A549 (cell line): ENCODE measurements at regions not wholly inside any gene's neighbourhood (a gene's known extent, or its start where the extent isn't known, plus 50 kb on each side); places are given as distances from the start of the nearest gene placed in this dataset.

ENCODE experiments used
- ATAC-seq, 2 experiments: fragments of 200-7000 bp in 1 of 2; fragments of >200 bp in 1 of 2; cut with Nextera tagmentation in 1 of 2; cut with Tn5 transposase in 1 of 2; 3 replicates each; pipeline versions ENCODE4 v1.8.0 to v1.9.1; 2018 to 2020; ENCODE audit warnings: mild to moderate bottlenecking in 1 of 2, moderate library complexity in 1 of 2
- CTCF ChIA-PET: fragments of 300-600 bp; sonication (Branson Sonifier 250); formaldehyde crosslinking; extraction: SDS; loops from one replicate; lab custom pipeline; 2021; ENCODE audit warnings: antibody characterized with exemption, inconsistent platforms; lab: Yijun Ruan, JAX
- POLR2A ChIA-PET: fragments of 350-600 bp; formaldehyde crosslinking; extraction: SDS; loops from one replicate; lab custom pipeline; 2021; ENCODE audit warnings: antibody characterized with exemption, inconsistent platforms; lab: Yijun Ruan, JAX
- DNase-seq, 2 experiments: peaks; one replicate each; pipeline versions ENCODE4 v3.0.0 to v3.0.0-alpha.2; 2011 to 2016; ENCODE audit warnings: low read depth in 1 of 2, low spot score in 1 of 2
- FAIRE-seq: peaks from 2 replicates; lab custom pipeline; 2011; peaks lifted over from hg19 to GRCh38; lab: Jason Lieb, UNC
- H3K27ac ChIP-seq, 2 experiments: fragments of >200 bp; sonication (Bioruptor Twin); formaldehyde crosslinking; 3 replicates each; pipeline ENCODE4 v1.5.1; 2016 to 2017
- H3K4me1 ChIP-seq: fragments of >200 bp; sonication (Bioruptor Twin); formaldehyde crosslinking; 3 replicates; pipeline ENCODE4 v1.6.1; 2016
- H3K4me2 ChIP-seq: fragments of >200 bp; sonication (Bioruptor Twin); formaldehyde crosslinking; 3 replicates; pipeline ENCODE4 v1.6.1; 2016
- H3K4me3 ChIP-seq: fragments of >200 bp; sonication (Bioruptor Twin); formaldehyde crosslinking; 3 replicates; pipeline ENCODE4 v1.5.1; 2016
- H3K9me3 ChIP-seq: fragments of >200 bp; sonication (Bioruptor Twin); formaldehyde crosslinking; 3 replicates; pipeline ENCODE4 v1.6.1; 2016
- CHD4 ChIP-seq: fragments of 200-600 bp; sonication (generic); IDR thresholded peaks from 2 replicates; pipeline ENCODE4 v1.6.1; 2016; ENCODE audit warnings: antibody characterized with exemption, mild to moderate bottlenecking, borderline replicate concordance
- EHMT2 ChIP-seq: fragments of 200-600 bp; sonication (generic); IDR thresholded peaks from 2 replicates; pipeline ENCODE4 v1.6.1; 2016; ENCODE audit warnings: antibody characterized with exemption, low read depth, mild to moderate bottlenecking, moderate library complexity
- ESRRA ChIP-seq: fragments of 150-350 bp; IDR thresholded peaks from 2 replicates; pipeline ENCODE4 v1.6.1; 2014; ENCODE audit warnings: mild to moderate bottlenecking, low read length, borderline replicate concordance
- GATA3 ChIP-seq: IDR thresholded peaks from 2 replicates; pipeline ENCODE4 v1.6.1; 2012; ENCODE audit warnings: borderline replicate concordance
- HOXA7 ChIP-seq: fragments of 250-450 bp; sonication (Bioruptor Pico); IDR thresholded peaks from 2 replicates; pipeline ENCODE4 v1.5.0; 2020; ENCODE audit warnings: mild to moderate bottlenecking, moderate library complexity
- HOXB13 ChIP-seq: fragments of 250-450 bp; sonication (Bioruptor Pico); IDR thresholded peaks from 2 replicates; pipeline ENCODE4 v1.5.0; 2020; ENCODE audit warnings: low read depth, mild to moderate bottlenecking, moderate library complexity
- JUNB ChIP-seq: fragments of >200 bp; sonication (Bioruptor Twin); formaldehyde crosslinking; IDR thresholded peaks from 2 replicates; pipeline ENCODE4 v1.6.1; 2016
- NPAS2 ChIP-seq: fragments of 250-450 bp; sonication (Bioruptor Pico); IDR thresholded peaks from 2 replicates; pipeline ENCODE4 v1.8.0; 2022; ENCODE audit warnings: mild to moderate bottlenecking, moderate library complexity, borderline replicate concordance
- PHF8 ChIP-seq: fragments of 200-600 bp; sonication (generic); IDR thresholded peaks from 2 replicates; pipeline ENCODE4 v1.6.1; 2016; ENCODE audit warnings: low read depth, mild to moderate bottlenecking, antibody characterized with exemption, moderate library complexity, borderline replicate concordance
- POLR2A ChIP-seq: IDR thresholded peaks from 2 replicates; pipeline ENCODE4 v1.6.1; 2012; ENCODE audit warnings: mild to moderate bottlenecking, low read length
- RAD21 ChIP-seq, 2 experiments: fragments of >200 bp in 1 of 2; sonication (Bioruptor Twin) in 1 of 2; formaldehyde crosslinking in 1 of 2; IDR thresholded peaks in 1 of 2; conservative IDR thresholded peaks in 1 of 2; 2 replicates in 1 of 2; 3 replicates in 1 of 2; pipeline ENCODE4 v1.6.1; 2012 to 2018; ENCODE audit warnings: inconsistent platforms in 1 of 2
- RARB ChIP-seq: fragments of 250-450 bp; sonication (Bioruptor Pico); IDR thresholded peaks from 2 replicates; pipeline ENCODE4 v1.8.0; 2021; ENCODE audit warnings: mild to moderate bottlenecking, moderate library complexity
- RNF2 ChIP-seq: fragments of 200-600 bp; sonication (generic); IDR thresholded peaks from 2 replicates; pipeline ENCODE4 v1.6.1; 2016; ENCODE audit warnings: low read depth, mild to moderate bottlenecking, antibody characterized with exemption, moderate library complexity, borderline replicate concordance
- TP53 ChIP-seq: fragments of 250-450 bp; sonication (Bioruptor Pico); IDR thresholded peaks from 2 replicates; pipeline ENCODE4 v1.5.0; 2021; ENCODE audit warnings: mild to moderate bottlenecking, moderate library complexity
- ZSCAN20 ChIP-seq: fragments of 250-450 bp; sonication (Bioruptor Pico); IDR thresholded peaks from 2 replicates; pipeline ENCODE4 v1.8.0; 2022; ENCODE audit warnings: mild to moderate bottlenecking, moderate library complexity
- WGBS: methylation state at CpG from one replicate; pipeline ENCODE4 v1.1.6; 2017; ENCODE audit errors: missing lambda C conversion rate; 5-methylcytosine and 5-hydroxymethylcytosine counted together
- TF ChIP-seq, protein P1 (sequence below): fragments of 200-600 bp; sonication (generic); IDR thresholded peaks from 2 replicates; pipeline ENCODE4 v1.6.1; 2016; ENCODE audit warnings: antibody characterized with exemption, mild to moderate bottlenecking, moderate library complexity
- TF ChIP-seq, protein P2 (sequence below): IDR thresholded peaks from 2 replicates; pipeline ENCODE4 v1.6.1; 2012
- TF ChIP-seq, protein P3 (sequence below): fragments of >200 bp; sonication (Bioruptor Twin); formaldehyde crosslinking; IDR thresholded peaks from 3 replicates; pipeline ENCODE4 v1.6.1; 2016
- TF ChIP-seq, protein P4 (sequence below): fragments of 150-350 bp; IDR thresholded peaks from 2 replicates; pipeline ENCODE4 v1.6.1; 2014; ENCODE audit warnings: low read depth, mild to moderate bottlenecking, low read length

DNA sequence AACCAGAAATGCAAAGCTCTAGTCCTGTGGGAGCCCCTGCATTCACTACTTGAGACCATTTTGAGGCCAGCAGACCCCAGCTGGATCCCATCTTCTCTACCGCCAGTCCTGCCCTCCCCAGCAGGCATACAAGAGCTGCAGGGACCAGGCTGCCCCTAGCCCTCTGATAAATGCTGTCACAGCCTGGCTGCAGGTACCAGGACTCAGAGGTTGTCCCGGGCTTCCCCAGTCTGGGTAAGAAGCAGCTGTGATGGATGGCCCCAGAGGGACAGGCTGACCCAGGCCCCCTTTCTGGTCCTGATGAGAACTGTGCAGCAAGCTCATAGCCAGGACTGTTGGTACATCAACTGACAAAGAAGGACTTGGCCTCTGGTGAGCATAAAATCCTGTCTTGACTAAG, 132.9 kb upstream of the APCDD1 start:
- ATAC-seq = no peak
- FAIRE-seq = no peak
- Histone ChIP-seq H3K27ac (no peak overlapping the region), H3K9me3 (no peaks in the 10 kb centered on the region), H3K4me2 (no peak overlapping the region), H3K4me1 (no peaks in the 10 kb centered on the region), H3K4me3 (no peak overlapping the region)
- CTCF ChIA-PET = interaction anchor here (1.2 kb wide), 1 partner anchor 9 kb away, joined by 3 read pairs; no protein-coding TSS in a partner anchor
- 40% methylated on average over 2 of the region's 2 CpGs for WGBS
- POLR2A ChIA-PET = interaction anchor here (0.6 kb wide), 1 partner anchor 451 kb away, joined by 3 read pairs; no protein-coding TSS in a partner anchor
- DNase-seq = no peak
- TF ChIP-seq HOXB13 (CRISPR knock-in tag) = no peak

DNA sequence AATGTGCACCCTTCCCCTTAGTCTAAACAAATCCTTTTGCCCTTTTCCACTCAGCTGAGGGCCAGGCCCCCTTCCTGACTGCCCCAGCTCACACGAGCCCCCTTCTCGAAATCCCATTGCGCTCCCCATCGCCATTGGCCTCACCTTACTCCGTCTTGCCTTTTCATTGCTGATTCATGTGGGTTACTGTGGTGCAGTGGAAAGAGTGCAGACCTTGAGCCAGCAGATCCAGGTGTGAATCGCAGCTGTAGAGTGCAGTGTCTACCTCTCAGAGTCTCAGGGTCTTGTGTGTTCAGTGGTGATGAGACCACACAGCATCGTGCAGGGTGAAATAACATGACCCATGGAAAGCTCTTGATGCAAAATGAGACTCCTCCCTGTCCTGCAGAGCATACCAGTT, 132.4 kb upstream of the APCDD1 start:
- ATAC-seq = no peak
- TF ChIP-seq ESRRA = no peak
- TF ChIP-seq RNF2 = no peak
- no peak for TF ChIP-seq CHD4
- TF ChIP-seq, protein P1, sequence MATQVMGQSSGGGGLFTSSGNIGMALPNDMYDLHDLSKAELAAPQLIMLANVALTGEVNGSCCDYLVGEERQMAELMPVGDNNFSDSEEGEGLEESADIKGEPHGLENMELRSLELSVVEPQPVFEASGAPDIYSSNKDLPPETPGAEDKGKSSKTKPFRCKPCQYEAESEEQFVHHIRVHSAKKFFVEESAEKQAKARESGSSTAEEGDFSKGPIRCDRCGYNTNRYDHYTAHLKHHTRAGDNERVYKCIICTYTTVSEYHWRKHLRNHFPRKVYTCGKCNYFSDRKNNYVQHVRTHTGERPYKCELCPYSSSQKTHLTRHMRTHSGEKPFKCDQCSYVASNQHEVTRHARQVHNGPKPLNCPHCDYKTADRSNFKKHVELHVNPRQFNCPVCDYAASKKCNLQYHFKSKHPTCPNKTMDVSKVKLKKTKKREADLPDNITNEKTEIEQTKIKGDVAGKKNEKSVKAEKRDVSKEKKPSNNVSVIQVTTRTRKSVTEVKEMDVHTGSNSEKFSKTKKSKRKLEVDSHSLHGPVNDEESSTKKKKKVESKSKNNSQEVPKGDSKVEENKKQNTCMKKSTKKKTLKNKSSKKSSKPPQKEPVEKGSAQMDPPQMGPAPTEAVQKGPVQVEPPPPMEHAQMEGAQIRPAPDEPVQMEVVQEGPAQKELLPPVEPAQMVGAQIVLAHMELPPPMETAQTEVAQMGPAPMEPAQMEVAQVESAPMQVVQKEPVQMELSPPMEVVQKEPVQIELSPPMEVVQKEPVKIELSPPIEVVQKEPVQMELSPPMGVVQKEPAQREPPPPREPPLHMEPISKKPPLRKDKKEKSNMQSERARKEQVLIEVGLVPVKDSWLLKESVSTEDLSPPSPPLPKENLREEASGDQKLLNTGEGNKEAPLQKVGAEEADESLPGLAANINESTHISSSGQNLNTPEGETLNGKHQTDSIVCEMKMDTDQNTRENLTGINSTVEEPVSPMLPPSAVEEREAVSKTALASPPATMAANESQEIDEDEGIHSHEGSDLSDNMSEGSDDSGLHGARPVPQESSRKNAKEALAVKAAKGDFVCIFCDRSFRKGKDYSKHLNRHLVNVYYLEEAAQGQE = no peak
- TF ChIP-seq RAD21 (conservative IDR thresholded peaks at IDR 0.05 in 1 of 2, IDR thresholded peaks at IDR 0.05 in 1 of 2) = no peak
- TF ChIP-seq HOXA7 (CRISPR knock-in tag) = no peak
- no peak for TF ChIP-seq ZSCAN20 (CRISPR knock-in tag)
- TF ChIP-seq, protein P2, sequence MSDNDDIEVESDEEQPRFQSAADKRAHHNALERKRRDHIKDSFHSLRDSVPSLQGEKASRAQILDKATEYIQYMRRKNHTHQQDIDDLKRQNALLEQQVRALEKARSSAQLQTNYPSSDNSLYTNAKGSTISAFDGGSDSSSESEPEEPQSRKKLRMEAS = no peak
- TF ChIP-seq NPAS2 = no peak
- TF ChIP-seq HOXB13 (CRISPR knock-in tag) = no peak
- no peak overlapping the region for H3K4me2 ChIP-seq
- DNase-seq = no peak
- no peak overlapping the region for H3K27ac ChIP-seq
- WGBS = 4% methylated on average over 4 of the region's 7 CpGs
- no peak for FAIRE-seq
- ChIA-PET CTCF (interaction anchor here (0.6 to 1.2 kb wide), 2 partner anchors 9 to 12 kb away, joined by 3 read pairs; no protein-coding TSS in a partner anchor), POLR2A (no interaction called here)
- no peaks in the 10 kb centered on the region for H3K4me1 ChIP-seq
- no peaks in the 10 kb centered on the region for H3K9me3 ChIP-seq
- H3K4me3 ChIP-seq = no peak overlapping the region

DNA sequence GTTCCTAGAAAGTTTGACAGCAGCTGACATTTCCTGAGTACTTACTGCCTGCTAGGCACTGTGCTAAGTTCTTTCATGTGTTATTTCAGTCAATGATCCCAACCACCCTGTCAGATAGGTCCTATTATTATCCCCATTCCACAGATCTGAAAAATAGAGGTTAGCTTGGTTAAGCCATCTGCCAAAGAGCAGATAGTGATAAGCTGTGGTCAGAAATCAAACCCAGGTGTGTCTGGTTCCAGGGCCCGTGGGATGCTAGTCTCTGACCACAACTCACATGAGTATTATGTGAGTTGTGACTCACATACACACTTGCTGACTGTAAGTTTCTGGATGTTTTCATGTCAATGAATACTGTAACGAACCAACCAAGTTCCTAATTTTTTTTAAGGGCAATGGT, 132.0 kb upstream of the APCDD1 start:
- no peak for ATAC-seq
- H3K4me2 ChIP-seq = no peak overlapping the region
- no peak overlapping the region for H3K4me3 ChIP-seq
- H3K27ac ChIP-seq = no peak overlapping the region
- no peaks in the 10 kb centered on the region for H3K9me3 ChIP-seq
- WGBS = 2% methylated on average over 2 of the region's 2 CpGs
- POLR2A ChIA-PET = no interaction called here
- TF ChIP-seq POLR2A = no peak
- TF ChIP-seq, protein P3, sequence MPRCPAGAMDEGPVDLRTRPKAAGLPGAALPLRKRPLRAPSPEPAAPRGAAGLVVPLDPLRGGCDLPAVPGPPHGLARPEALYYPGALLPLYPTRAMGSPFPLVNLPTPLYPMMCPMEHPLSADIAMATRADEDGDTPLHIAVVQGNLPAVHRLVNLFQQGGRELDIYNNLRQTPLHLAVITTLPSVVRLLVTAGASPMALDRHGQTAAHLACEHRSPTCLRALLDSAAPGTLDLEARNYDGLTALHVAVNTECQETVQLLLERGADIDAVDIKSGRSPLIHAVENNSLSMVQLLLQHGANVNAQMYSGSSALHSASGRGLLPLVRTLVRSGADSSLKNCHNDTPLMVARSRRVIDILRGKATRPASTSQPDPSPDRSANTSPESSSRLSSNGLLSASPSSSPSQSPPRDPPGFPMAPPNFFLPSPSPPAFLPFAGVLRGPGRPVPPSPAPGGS = no peak
- TF ChIP-seq, all 56 proteins: peak for 0
- no peaks in the 10 kb centered on the region for H3K4me1 ChIP-seq
- FAIRE-seq (no peak), DNase-seq (no peak)
- CTCF ChIA-PET = interaction anchor here (0.6 kb wide), 1 partner anchor 12 kb away, joined by 3 read pairs; no protein-coding TSS in a partner anchor

DNA sequence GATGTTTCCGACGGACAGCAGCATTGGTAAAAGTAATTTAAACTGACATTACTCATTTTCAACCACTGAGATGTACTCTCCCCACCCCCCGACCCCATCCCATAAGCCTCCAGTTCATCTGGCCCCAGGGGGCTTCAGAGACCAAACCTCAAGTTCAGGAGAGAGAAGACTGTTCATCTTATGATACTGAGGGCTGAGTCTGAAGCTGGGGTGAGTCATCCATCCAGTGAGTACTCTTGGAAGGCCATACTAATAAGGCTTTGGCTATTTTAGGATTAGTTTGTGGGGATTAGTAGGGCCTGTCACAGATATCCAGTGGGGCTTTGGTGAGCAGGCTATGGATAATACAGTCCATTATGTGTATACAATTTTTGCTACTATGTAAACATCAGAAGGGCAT, 125.3 kb upstream of the APCDD1 start:
- Histone ChIP-seq H3K9me3 (no peaks in the 10 kb centered on the region), H3K4me3 (no peak overlapping the region), H3K27ac (no peak overlapping the region), H3K4me1 (no peaks in the 10 kb centered on the region), H3K4me2 (no peak overlapping the region)
- ChIA-PET CTCF (no interaction called here), POLR2A (no interaction called here)
- no peak for FAIRE-seq
- 75% methylated on average over 2 of the region's 3 CpGs for WGBS
- DNase-seq = no peak
- no peak for ATAC-seq
- TF ChIP-seq, protein P4, sequence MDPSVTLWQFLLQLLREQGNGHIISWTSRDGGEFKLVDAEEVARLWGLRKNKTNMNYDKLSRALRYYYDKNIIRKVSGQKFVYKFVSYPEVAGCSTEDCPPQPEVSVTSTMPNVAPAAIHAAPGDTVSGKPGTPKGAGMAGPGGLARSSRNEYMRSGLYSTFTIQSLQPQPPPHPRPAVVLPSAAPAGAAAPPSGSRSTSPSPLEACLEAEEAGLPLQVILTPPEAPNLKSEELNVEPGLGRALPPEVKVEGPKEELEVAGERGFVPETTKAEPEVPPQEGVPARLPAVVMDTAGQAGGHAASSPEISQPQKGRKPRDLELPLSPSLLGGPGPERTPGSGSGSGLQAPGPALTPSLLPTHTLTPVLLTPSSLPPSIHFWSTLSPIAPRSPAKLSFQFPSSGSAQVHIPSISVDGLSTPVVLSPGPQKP = no peak
- TF ChIP-seq CHD4 (no peak), RAD21 (conservative IDR thresholded peaks at IDR 0.05 in 1 of 2, IDR thresholded peaks at IDR 0.05 in 1 of 2) (no peak), GATA3 (no peak), RARB (CRISPR knock-in tag) (no peak), TP53 (CRISPR knock-in tag) (no peak), EHMT2 (no peak), PHF8 (no peak), JUNB (no peak)
